HEK293 (cell line): ENCODE measurements at regions not wholly inside any gene's neighbourhood (a gene's known extent, or its start where the extent isn't known, plus 50 kb on each side); places are given as distances from the start of the nearest gene placed in this dataset.

Experiments used
- ZNF510 ChIP-seq: fragments of 450-650 bp; formaldehyde crosslinking; IDR thresholded peaks from 2 replicates; pipeline ENCODE4 v1.5.1; 2018; ENCODE audit warnings: mild to moderate bottlenecking, missing genetic modification characterization, missing biosample characterization; ENCODE audit not compliant: insufficient replicate concordance
- ZNF664 ChIP-seq: fragments of 450-650 bp; formaldehyde crosslinking; IDR thresholded peaks from 2 replicates; pipeline ENCODE4 v1.5.1; 2016; ENCODE audit warnings: missing biosample characterization, missing genetic modification characterization
- TF ChIP-seq, protein P1 (sequence below): fragments of 450-650 bp; formaldehyde crosslinking; IDR thresholded peaks from 2 replicates; pipeline ENCODE4 v1.5.1; 2016; ENCODE audit warnings: missing biosample characterization, missing genetic modification characterization
- TF ChIP-seq, protein P2 (sequence below): fragments of 450-650 bp; IDR thresholded peaks from 2 replicates; pipeline ENCODE4 v1.5.1; 2018; ENCODE audit warnings: missing biosample characterization, missing genetic modification characterization
- TF ChIP-seq, protein P3 (sequence below): fragments of 450-650 bp; formaldehyde crosslinking; IDR thresholded peaks from 2 replicates; pipeline ENCODE4 v1.5.1; 2016; ENCODE audit warnings: missing biosample characterization, missing genetic modification characterization
- TF ChIP-seq, protein P4 (sequence below): fragments of 450-650 bp; formaldehyde crosslinking; IDR thresholded peaks from 2 replicates; pipeline ENCODE4 v1.5.1; 2017; ENCODE audit warnings: missing biosample characterization, mild to moderate bottlenecking, missing genetic modification characterization, moderate library complexity

DNA sequence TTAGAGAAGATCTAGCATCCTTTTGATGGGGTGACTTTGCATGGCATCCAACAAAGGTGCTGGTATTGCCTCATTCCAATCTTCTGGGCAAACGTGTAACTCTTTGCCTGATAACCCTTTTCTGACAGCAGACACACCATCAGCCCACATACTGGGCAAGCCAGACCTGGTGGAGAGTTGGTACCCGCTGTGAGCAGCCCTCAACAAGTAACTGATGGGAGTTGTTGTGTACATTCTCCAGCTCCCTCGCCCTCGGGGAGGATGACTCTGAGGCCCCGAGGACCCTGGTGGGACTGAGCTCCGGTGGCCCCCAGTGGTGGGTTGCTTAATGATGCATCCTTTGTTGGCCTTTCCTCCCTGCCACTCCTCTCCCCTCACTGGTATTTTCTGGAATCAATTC, 102.4 kb upstream of the SLC6A11 start:
- TF ChIP-seq, protein P1, sequence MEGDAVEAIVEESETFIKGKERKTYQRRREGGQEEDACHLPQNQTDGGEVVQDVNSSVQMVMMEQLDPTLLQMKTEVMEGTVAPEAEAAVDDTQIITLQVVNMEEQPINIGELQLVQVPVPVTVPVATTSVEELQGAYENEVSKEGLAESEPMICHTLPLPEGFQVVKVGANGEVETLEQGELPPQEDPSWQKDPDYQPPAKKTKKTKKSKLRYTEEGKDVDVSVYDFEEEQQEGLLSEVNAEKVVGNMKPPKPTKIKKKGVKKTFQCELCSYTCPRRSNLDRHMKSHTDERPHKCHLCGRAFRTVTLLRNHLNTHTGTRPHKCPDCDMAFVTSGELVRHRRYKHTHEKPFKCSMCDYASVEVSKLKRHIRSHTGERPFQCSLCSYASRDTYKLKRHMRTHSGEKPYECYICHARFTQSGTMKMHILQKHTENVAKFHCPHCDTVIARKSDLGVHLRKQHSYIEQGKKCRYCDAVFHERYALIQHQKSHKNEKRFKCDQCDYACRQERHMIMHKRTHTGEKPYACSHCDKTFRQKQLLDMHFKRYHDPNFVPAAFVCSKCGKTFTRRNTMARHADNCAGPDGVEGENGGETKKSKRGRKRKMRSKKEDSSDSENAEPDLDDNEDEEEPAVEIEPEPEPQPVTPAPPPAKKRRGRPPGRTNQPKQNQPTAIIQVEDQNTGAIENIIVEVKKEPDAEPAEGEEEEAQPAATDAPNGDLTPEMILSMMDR: no peak
- TF ChIP-seq, protein P2, sequence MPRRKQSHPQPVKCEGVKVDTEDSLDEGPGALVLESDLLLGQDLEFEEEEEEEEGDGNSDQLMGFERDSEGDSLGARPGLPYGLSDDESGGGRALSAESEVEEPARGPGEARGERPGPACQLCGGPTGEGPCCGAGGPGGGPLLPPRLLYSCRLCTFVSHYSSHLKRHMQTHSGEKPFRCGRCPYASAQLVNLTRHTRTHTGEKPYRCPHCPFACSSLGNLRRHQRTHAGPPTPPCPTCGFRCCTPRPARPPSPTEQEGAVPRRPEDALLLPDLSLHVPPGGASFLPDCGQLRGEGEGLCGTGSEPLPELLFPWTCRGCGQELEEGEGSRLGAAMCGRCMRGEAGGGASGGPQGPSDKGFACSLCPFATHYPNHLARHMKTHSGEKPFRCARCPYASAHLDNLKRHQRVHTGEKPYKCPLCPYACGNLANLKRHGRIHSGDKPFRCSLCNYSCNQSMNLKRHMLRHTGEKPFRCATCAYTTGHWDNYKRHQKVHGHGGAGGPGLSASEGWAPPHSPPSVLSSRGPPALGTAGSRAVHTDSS: no peak
- TF ChIP-seq ZNF510 (tag by site-specific recombination): no peak
- TF ChIP-seq, protein P3, sequence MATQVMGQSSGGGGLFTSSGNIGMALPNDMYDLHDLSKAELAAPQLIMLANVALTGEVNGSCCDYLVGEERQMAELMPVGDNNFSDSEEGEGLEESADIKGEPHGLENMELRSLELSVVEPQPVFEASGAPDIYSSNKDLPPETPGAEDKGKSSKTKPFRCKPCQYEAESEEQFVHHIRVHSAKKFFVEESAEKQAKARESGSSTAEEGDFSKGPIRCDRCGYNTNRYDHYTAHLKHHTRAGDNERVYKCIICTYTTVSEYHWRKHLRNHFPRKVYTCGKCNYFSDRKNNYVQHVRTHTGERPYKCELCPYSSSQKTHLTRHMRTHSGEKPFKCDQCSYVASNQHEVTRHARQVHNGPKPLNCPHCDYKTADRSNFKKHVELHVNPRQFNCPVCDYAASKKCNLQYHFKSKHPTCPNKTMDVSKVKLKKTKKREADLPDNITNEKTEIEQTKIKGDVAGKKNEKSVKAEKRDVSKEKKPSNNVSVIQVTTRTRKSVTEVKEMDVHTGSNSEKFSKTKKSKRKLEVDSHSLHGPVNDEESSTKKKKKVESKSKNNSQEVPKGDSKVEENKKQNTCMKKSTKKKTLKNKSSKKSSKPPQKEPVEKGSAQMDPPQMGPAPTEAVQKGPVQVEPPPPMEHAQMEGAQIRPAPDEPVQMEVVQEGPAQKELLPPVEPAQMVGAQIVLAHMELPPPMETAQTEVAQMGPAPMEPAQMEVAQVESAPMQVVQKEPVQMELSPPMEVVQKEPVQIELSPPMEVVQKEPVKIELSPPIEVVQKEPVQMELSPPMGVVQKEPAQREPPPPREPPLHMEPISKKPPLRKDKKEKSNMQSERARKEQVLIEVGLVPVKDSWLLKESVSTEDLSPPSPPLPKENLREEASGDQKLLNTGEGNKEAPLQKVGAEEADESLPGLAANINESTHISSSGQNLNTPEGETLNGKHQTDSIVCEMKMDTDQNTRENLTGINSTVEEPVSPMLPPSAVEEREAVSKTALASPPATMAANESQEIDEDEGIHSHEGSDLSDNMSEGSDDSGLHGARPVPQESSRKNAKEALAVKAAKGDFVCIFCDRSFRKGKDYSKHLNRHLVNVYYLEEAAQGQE (tag by site-specific recombination): no peak
- no peak for TF ChIP-seq ZNF664 (tag by site-specific recombination)
- TF ChIP-seq, protein P4, sequence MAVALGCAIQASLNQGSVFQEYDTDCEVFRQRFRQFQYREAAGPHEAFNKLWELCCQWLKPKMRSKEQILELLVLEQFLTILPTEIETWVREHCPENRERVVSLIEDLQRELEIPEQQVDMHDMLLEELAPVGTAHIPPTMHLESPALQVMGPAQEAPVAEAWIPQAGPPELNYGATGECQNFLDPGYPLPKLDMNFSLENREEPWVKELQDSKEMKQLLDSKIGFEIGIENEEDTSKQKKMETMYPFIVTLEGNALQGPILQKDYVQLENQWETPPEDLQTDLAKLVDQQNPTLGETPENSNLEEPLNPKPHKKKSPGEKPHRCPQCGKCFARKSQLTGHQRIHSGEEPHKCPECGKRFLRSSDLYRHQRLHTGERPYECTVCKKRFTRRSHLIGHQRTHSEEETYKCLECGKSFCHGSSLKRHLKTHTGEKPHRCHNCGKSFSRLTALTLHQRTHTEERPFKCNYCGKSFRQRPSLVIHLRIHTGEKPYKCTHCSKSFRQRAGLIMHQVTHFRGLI (tag by site-specific recombination): no peak
